GM18867 (cell line): ENCODE measurements at regions not wholly inside any gene's neighbourhood (a gene's known extent, or its start where the extent isn't known, plus 50 kb on each side); places are given as distances from the start of the nearest gene placed in this dataset.
"Not testable (repeated sequence)": the region's sequence is repeated elsewhere in the genome, so short reads cannot be mapped to it uniquely, and the experiment has no call there.

Experiments
- ATAC-seq: cut with Tn5 transposase; IDR thresholded peaks from one replicate; pipeline ENCODE4 v1.9.1; 2021; ENCODE audit warnings: mild to moderate bottlenecking, moderate library complexity; ENCODE audit not compliant: unreplicated experiment

DNA sequence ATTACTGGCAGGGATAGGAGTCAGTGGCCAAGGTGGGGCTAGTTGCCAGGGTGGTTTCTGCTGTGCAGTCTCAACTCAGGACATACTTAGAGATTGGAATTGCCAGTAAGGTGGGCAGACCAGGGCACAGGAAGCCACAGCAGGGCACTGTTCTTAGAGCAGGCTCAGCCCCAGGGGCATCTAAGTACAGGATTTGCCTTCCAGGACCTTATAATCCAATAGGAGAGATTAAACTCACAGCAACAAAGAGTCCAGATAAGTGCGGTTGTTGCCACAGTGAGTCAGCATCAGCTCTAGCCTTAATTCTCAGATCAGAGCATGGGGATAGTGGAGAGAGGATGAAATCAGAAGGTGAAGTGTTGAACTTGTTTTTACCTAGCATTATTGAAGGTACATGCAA is 265.8 kb upstream of the TRPC7 start:
- ATAC-seq, result no peak

DNA sequence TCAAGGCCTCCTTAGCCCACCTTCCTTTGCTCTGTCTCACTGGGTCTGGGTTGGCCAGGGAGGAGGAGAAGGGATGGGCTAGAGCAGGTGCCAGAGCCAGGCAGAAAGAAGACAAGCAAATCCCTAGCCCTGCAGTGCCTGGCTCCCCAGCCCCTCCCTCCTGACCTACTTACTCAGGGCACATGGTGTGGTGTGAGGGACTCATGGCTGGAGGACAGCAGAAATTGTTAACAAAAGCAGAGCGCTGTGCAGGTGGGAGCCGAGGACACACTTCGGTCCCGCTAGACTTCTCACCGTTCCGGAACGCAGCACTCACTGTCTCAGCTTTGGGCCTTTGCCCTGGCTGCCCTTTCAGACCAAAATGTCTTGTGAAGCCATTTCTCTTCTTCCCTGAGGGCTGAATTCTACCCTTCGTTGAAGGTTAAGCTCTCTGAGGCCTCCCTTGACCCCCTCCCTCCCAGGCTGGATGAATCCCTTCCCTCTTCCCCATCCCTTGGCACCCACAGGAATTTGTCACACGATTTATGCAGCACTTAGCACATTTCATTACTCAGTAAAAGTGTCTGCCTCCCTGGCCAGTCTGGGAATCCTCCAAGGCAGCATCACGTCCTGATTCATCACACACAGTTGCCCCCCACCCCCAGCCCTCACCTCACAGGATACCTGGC is 263.9 kb upstream of the TRPC7 start:
- ATAC-seq, result no peak

DNA sequence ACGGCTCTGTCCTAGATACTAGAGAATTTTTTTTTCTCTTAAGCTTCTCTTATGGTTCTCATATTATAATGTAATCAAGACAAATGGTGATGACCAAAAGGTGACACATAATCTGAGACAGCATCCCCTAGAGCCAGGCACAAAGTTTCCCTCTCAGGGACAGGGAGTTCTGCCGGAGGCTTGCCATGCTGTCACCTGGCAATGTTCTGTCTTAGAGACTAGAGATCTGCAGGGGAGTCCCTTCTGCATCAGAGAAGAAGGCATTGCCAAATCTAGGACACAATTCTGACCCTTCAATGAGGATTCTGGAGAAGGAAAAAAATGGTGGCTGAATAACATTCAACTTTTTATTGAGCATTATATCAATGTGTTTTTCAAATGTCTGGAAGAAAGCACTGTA is 261.2 kb upstream of the TRPC7 start:
- ATAC-seq, result no peak

DNA sequence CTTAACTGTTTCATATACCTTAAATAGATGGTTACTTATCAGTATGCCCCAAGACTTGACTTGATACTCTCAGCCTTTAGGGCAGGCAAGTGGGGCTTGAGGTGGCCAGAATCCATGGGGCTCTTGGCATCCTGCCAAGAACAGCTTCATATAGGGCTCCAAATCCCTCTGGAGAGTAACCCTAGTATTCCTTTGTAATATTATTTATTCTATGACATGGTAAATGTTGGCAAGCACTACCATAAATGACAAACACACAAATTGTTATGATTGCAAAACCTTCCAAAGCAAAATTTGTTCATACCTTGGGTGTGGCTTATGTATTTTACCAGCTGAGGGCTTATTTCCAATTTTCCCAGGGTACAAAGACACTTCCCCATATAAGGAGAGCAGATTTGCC is 257.4 kb upstream of the TRPC7 start:
- ATAC-seq, result no peak

DNA sequence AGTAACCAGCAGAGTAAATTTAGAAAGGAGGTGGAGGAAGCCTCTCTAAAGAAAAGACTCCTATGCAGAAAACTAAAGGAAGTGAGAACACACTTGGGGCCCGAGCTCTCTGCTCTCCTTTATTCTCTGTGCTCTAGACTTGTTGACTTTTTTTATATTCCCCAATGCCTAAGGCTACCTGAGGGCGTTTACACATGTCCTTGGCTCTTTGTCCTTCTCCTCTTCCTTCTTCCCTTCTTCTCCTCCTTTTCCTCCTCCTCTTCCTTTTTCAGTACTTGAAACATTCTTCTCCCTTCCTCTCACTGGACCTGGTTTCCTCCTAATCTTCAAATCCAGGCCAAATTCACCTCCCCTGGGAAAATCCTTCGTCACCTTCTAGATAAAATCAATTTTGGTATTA is 256.4 kb upstream of the TRPC7 start:
- ATAC-seq, result no peak

DNA sequence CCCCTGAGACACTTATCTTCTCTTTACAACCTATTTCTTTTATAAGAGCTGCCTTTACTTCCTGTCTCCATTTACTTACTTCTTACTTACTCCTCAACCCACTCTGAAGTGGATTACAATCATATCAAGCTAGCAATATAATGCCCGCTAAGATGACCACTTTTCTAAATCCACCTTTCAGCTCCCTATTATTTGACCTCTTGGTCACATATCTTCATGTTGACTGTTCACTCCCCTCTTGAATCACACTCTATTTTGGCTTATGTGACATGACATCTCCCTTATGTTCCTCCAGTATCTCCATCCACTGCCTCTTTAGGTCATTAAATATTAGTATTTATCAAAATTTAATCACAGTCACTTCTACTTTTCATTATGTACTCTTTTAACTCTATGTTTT is 255.3 kb upstream of the TRPC7 start:
- ATAC-seq, result no peak

DNA sequence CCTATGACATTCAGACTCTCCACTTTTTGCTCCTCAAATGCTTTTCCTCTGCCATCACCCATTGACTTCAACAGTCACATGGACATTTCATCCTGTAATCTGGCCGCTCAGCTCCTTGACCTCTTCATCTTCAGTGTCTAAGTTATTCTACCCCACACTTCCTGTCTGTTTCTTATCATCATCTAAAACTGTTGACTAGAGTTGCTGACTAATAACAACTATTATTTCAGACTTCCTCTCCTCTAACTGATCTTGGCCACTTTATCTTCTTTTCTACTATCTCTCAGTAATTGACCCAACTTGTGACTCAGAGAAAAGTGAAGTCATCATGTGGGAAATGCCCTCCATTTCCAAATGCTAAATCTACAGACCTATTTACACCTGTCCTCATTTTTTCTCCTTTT is 254.7 kb upstream of the TRPC7 start:
- ATAC-seq, result no peak

DNA sequence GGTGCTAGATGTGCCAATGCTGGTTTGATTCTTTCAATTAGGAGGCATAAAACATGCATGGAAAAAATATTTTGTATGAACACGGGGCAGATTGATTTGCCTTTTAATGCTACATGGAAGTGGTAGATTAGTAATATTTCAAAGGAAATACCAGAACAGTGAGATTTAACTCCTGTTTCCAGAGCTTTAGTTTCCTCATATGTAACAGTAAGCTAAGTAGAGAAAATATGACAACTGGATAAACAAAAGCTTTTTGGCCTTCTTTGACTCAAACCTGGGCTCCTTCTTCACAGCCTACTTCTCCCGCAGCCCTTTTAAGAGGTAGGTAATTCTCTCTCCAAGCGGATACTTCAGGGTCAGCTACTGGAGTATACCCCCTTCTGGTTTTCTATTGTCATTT is 254.2 kb upstream of the TRPC7 start:
- ATAC-seq, result no peak

DNA sequence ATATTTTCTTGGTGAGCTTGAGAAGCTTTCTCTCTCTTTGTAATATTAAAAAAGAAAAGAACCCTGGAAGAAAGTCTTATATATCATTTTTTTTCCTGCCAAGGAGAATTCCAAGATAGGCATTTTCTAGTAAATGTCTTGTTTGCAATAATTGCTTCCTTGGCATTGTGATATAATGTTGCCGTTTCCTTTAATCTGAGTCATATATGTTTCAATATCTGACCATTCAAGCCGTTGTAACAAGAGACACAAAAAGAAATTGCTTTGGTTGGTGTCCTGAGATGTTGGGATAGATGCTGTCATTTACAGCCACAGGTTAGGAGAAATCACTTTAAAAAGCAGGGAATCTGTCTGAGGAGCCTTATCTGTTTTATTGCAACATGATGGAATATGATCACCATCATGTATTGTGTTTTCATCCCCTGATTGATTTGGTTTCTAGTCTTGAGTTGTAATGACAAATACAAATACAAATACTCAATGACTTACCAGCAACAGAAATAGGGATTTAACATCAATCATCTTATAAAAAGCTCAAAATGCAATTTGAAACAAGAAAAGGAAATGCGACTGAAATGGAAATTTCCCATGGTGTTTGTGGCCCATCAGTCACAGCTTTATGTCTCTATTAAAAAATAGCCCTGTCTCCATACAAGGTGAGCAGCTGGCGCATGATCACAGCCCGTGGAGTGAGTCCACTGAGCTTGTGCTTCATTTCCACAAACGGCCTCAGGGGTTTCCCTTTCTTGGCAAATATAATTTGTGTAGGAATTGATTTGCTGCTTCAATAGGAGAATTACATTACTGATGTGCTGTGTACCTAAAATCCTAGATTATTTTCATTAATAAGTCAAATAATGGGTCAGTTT is 250.1 kb upstream of the TRPC7 start:
- no peak for ATAC-seq

DNA sequence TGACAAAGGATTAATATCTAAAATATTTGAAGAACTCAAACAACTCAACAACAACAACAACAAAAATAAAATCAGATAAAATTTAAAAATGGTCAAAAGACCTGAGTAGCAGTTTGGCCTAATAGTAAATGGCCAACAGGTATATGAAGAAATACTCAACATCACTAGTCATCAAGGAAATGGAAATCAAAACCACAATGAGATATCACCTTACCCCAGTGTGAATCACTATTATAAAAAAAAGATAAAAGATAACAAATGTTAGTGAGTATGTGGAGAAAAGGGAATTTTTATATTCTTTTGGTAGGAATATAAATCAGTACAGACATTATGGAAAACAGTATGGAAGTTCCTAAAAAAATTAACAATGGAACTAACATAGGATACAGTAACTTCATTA is 247.9 kb upstream of the TRPC7 start:
- no peak for ATAC-seq

DNA sequence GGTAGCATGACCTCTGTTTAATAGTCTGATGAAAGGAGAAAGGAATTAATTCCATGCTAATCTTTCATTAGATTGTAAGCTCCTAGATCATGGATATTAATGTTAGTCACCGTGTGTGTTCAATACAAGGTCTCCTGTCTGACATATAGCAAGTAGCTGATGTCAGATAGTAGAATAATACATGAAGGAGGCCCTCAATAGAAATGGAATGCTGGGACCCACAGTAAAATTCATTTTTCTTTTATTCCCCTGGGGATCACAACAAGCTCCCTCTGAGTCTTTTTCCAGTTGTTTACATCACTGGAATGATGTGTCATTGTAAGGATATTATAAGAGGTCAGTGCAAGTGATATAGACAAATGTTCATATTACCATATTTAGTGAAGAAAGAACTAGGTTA is 240.3 kb upstream of the TRPC7 start:
- no peak for ATAC-seq

DNA sequence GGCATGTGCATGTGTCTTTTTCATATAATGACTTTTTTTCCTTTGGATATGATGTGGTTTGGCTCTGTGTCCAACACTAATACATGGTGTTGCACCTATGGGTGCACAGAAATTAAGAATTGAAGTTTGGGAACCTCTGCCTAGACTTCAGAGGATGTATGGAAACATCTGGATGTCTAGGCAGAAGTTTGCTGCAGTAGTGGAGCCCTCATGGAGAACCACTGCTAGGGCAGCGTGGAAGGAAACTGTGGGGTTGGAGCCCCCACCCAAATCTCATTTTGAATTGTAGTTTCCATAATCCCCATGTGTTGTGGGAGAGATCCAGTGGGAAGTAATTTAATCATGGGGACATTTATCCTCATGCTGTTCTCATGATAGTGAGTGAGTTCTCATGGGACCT is 235.0 kb upstream of the TRPC7 start:
- no peak for ATAC-seq

DNA sequence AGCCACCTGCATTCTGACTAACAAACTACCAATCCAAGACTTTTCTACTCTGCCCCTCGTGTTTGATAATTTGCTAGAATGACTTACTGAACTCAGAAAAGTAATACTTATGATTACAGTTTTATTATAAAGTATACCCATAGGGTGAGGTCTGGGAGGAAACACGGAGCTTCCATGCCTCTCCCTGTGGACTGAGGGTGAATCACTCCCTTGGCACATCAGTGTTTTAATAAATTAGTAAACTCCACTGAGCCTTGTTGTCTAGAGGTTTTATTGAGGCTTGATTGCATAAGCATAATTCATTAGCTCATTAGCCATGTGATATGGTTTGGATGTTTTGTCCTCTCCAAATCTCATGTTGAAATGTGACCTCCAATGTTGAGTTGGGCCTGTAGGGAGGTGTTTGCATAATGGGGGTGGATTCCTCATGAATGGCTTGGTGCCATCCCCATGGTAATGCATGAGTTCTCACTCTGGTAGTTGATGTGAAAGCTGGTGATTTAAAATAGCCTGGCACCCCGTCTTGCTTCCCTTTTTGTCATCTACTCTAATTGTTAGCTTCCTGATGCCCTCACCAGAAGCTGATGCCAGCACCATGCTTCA is 233.6 kb upstream of the TRPC7 start:
- ATAC-seq, result no peak

DNA sequence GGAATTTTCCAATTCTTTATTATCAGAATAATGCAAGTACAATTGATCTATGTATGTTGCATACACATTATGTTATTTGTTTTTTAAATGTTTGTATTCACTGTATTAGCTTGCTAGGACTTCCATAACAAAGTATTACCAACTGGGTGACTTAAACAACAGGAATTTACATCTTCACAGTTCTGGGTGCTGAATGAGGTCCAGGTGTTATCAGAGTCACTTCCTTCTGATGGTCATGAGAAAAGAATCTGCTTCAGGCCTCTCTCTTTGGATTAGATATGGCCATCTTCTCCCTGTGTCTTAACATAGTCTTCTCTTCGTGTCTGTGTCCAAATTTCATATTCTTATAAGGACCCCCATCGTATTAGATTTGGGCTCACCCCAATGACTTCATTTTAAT is 229.1 kb upstream of the TRPC7 start:
- ATAC-seq, result no peak

DNA sequence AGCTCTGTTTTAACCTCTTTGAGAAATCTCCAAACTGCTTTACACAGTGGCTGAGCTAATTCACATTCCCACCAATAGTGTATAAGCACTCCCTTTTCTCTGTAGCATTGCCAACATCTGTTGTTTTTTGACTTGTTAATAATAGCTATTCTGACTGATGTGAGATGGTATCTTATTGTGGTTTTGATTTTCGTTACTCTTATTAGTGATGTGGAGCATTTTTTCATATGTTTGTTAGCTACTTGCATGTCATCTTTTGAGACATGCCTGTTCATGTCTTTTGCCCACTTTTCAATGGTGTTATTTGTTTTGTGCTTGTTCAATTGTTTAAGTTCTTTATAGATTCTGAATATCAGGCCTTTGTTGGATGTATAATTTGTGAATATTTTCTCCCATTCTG is 225.2 kb upstream of the TRPC7 start:
- ATAC-seq, result no peak

DNA sequence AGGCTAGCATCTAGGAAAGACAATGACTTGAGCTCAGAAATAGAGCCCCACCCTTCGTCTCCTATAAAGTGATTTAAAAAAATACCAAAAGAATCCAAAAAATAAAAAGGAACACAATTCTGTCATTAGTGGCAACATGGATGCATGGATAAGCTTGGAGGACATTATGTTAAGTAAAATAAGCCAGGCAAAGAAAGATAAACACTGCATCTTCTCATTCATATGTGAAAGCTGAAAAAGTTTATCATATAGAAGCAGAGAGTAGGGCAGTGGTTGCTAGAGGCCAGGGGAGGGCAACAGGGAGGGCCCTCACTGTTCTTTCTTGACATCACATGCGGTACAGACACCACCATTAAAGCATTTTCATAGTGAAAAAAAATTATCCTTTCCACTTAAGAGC is 220.9 kb upstream of the TRPC7 start:
- ATAC-seq, result no peak

DNA sequence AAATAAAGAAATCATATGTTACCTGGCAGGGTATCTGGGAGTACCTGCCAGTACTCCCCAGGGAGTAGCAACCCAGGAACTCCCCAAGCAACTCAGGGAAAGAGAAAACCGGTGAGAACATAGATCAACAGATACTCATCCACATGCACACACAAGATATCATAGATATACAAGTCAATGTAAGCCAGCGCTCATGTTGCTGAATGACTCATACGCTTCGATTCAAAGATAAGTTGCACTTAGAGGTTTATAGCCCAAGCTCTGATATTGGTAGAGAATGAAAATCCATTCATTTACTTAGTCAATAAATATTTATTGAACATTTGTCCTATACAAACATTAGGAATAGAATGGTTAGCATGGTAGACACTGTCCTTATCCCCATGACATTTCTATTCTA is 219.1 kb upstream of the TRPC7 start:
- no peak for ATAC-seq

DNA sequence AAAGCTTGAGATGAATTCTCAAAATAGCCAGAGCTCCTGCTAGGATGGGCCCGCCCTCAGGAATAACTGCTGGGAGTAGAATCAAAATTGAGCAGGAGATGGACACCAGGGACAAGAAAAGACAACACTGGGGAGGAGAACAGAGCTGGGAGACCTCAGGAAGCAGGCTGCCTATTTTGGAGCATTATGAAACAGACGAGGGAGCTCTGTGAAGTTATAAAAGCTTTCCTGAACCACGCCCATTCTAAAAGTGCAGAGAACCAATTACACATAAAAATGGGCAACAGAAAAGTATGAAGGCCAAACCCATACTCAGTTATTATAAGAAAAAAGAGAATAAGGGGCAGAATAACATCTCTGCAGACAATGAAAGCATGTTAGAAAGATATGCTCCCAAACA is 213.9 kb upstream of the TRPC7 start:
- ATAC-seq, result no peak

DNA sequence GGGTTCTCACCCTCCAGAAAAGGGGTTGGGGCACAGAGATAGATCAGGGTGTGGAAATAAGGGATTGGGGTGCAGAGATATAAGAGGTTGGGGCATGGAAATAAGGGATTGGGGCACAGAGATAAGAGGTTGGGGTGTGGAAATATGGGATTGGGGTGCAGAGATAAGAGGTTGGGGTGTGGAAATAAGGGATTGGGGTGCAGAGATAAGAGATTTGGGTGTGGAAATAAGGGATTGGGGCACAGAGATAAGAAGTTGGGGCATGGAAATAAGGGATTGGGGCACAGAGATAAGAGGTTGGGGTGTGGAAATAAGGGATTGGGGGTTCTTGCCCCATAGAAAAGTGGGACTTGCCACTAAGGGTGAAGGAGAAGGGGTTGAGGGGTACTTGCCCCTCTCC is 204.5 kb upstream of the TRPC7 start:
- ATAC-seq, result not testable (repeated sequence)

DNA sequence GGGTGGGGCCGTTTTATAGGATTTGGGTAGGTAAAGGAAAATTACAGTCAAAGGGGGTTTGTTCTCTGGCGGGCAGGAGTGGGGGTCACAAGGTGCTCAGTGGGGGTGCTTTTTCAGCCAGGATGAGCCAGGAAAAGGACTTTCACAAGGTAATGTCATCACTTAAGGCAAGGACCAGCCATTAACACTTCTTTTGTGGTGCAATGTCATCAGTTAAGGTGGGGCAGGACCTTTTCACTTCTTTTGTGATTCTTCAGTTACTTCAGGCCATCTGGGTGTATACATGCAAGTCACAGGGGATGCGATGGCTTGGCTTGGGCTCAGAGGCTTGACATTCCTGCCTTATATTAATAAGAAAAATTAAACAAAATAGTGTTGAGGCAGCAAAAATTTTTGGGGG is 200.1 kb upstream of the TRPC7 start:
- ATAC-seq, result not testable (repeated sequence)

DNA sequence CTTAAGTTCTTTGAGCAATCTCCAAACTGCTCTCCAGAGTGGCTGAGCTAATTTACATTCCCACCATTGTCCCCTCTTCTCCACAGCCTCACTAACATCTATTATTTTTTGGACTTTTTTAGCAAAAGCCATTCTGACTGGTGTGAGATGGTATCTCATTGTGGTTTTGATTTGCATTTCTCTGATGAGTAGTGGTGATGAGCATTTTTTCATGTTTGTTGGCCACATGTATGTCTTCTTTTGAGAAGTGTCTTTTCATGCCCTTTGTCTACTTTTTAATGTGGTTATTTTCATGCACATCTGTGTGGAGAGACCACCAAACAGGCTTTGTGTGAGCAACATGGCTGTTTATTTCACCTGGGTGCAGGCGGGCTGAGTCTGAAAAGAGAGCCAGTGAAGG is 199.7 kb upstream of the TRPC7 start:
- ATAC-seq, result not testable (repeated sequence)

DNA sequence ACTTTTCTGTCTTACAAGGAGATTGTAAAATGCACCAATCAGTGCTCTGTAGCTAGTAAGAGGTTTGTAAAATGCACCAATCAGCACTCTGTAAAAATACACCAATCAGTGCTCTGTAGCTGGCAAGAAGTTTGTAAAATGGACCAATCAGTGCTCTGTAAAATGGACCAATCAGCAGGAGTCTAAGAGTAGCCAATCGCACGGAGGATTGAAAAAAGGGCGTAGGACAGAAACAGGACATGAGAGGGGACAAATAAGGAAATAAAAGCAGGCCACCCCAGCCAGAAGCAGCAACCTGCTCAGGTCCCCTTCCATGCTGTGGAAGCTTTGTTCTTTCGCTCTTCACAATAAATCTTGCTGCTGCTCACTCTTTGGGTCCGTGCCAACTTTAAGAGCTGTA is 199.1 kb upstream of the TRPC7 start:
- ATAC-seq, result not testable (repeated sequence)
